DND-41 (cell line): ENCODE measurements at regions not wholly inside any gene's neighbourhood (a gene's known extent, or its start where the extent isn't known, plus 50 kb on each side); places are given as distances from the start of the nearest gene placed in this dataset.

Source experiments
- ATAC-seq: fragments of 200-7000 bp; cut with Tn5 transposase; 3 replicates; pipeline ENCODE4 v1.9.1; 2021; ENCODE audit warnings: low read depth; ENCODE audit not compliant: insufficient read depth
- DNase-seq: peaks from one replicate; pipeline ENCODE4 v3.0.0-alpha.2; 2020
- H2AFZ ChIP-seq: 2 replicates; pipeline ENCODE4 v1.6.0; 2012; ENCODE audit warnings: low read depth, low read length
- H3K27ac ChIP-seq: 2 replicates; pipeline ENCODE4 v1.5.1; 2012; ENCODE audit warnings: low read length, inconsistent platforms
- H3K27me3 ChIP-seq: fragments of 200-600 bp; sonication (generic); 2 replicates; pipeline ENCODE4 v1.6.0; 2012; ENCODE audit warnings: low read length, mild to moderate bottlenecking, inconsistent platforms; ENCODE audit not compliant: insufficient read depth, poor library complexity
- H3K36me3 ChIP-seq: 2 replicates; pipeline ENCODE4 v1.5.1; 2012; ENCODE audit warnings: low read length, inconsistent platforms; ENCODE audit not compliant: insufficient read depth
- H3K4me1 ChIP-seq: 2 replicates; pipeline ENCODE4 v1.5.1; 2012; ENCODE audit warnings: mild to moderate bottlenecking, low read length; ENCODE audit not compliant: insufficient read depth
- H3K4me2 ChIP-seq: 2 replicates; pipeline ENCODE4 v1.6.0; 2012; ENCODE audit warnings: mild to moderate bottlenecking, moderate library complexity, low read length, inconsistent platforms; ENCODE audit not compliant: insufficient read depth
- H3K4me3 ChIP-seq, 2 experiments: fragments of 200-600 bp in 1 of 2; shearing (Covaris generic) in 1 of 2; 2 replicates each; pipeline ENCODE4 v1.5.1; 2012 to 2016; ENCODE audit warnings: inconsistent platforms in 2 of 2, low read length in 2 of 2, mild to moderate bottlenecking in 2 of 2, low read depth in 1 of 2, moderate library complexity in 1 of 2
- H3K79me2 ChIP-seq: 2 replicates; pipeline ENCODE4 v1.6.0; 2012; ENCODE audit warnings: low read length, inconsistent platforms; ENCODE audit not compliant: insufficient read depth
- H3K9ac ChIP-seq: 2 replicates; pipeline ENCODE4 v1.6.0; 2012; ENCODE audit warnings: low read depth, mild to moderate bottlenecking, inconsistent platforms, low read length, moderate library complexity
- H3K9me3 ChIP-seq: 2 replicates; pipeline ENCODE4 v1.5.1; 2012; ENCODE audit warnings: low read length, moderate library complexity, mild to moderate bottlenecking, inconsistent platforms; ENCODE audit not compliant: insufficient read depth, severe bottlenecking
- H4K20me1 ChIP-seq: 2 replicates; pipeline ENCODE4 v1.6.0; 2012; ENCODE audit warnings: low read length; ENCODE audit not compliant: insufficient read depth
- CTCF ChIP-seq: IDR thresholded peaks from 2 replicates; pipeline ENCODE4 v1.5.1; 2012; ENCODE audit warnings: borderline replicate concordance, low read length, moderate library complexity, mild to moderate bottlenecking; ENCODE audit not compliant: poor library complexity, severe bottlenecking; ENCODE audit errors: extremely low read depth
- EZH2 ChIP-seq: IDR thresholded peaks from 3 replicates; pipeline ENCODE4 v1.6.1; 2012; ENCODE audit warnings: borderline replicate concordance, low read depth, mild to moderate bottlenecking, moderate library complexity, low read length, inconsistent platforms; ENCODE audit not compliant: severe bottlenecking

GRCh38 chr6:167757821-167758220, 68.9 kb upstream of the AFDN start:
- Histone ChIP-seq H3K9me3 (no peaks in the 10 kb centered on the region), H4K20me1 (no peaks in the 10 kb centered on the region), H2AFZ (no peak overlapping the region), H3K27ac (no peak overlapping the region), H3K27me3 (no peaks in the 10 kb centered on the region), H3K4me1 (no peaks in the 10 kb centered on the region), H3K4me3 (no peak overlapping the region), H3K9ac (no peak overlapping the region), H3K4me2 (no peak overlapping the region), H3K36me3 (no peaks in the 10 kb centered on the region), H3K79me2 (no peaks in the 10 kb centered on the region)
- TF ChIP-seq EZH2 (no peak), CTCF (no peak)
- ATAC-seq (no peak), DNase-seq (no peak)

- Histone ChIP-seq H2AFZ (no peak overlapping the region), H3K79me2 (no peaks in the 10 kb centered on the region), H3K27me3 (no peaks in the 10 kb centered on the region), H3K4me3 (no peak overlapping the region), H3K36me3 (no peaks in the 10 kb centered on the region), H3K27ac (no peak overlapping the region), H3K4me1 (no peaks in the 10 kb centered on the region), H3K9ac (no peak overlapping the region), H3K4me2 (no peak overlapping the region), H4K20me1 (no peaks in the 10 kb centered on the region), H3K9me3 (no peaks in the 10 kb centered on the region)
- ATAC-seq: no peak
- TF ChIP-seq CTCF (no peak), EZH2 (no peak)
- no peak for DNase-seq
Observed at GRCh38 chr6:167758309-167759023, 68.2 kb upstream of the AFDN start.

- no peak for ATAC-seq
- no peaks in the 10 kb centered on the region for H3K4me1 ChIP-seq
- no peaks in the 10 kb centered on the region for H3K36me3 ChIP-seq
- no peak for DNase-seq
- H3K4me2 ChIP-seq: no peak overlapping the region
- H4K20me1 ChIP-seq: no peaks in the 10 kb centered on the region
- no peak for TF ChIP-seq EZH2
- TF ChIP-seq CTCF: no peak
- no peak overlapping the region for H3K27ac ChIP-seq
- no peaks in the 10 kb centered on the region for H3K27me3 ChIP-seq
- no peak overlapping the region for H2AFZ ChIP-seq
- H3K4me3 ChIP-seq: no peak overlapping the region
- H3K9me3 ChIP-seq: no peaks in the 10 kb centered on the region
- H3K79me2 ChIP-seq: no peaks in the 10 kb centered on the region
- no peak overlapping the region for H3K9ac ChIP-seq
Observed at GRCh38 chr6:167759206-167759605, 67.5 kb upstream of the AFDN start.

- Histone ChIP-seq H3K4me2 (no peak overlapping the region), H3K4me3 (no peak overlapping the region), H3K27me3 (no peaks in the 10 kb centered on the region), H3K9ac (no peak overlapping the region), H4K20me1 (no peaks in the 10 kb centered on the region), H3K9me3 (no peaks in the 10 kb centered on the region), H3K36me3 (no peaks in the 10 kb centered on the region), H3K4me1 (no peaks in the 10 kb centered on the region), H2AFZ (no peak overlapping the region), H3K79me2 (no peaks in the 10 kb centered on the region), H3K27ac (no peak overlapping the region)
- ATAC-seq (no peak), DNase-seq (no peak)
- TF ChIP-seq CTCF (no peak), EZH2 (no peak)
Observed at GRCh38 chr6:167759912-167760311, 66.8 kb upstream of the AFDN start.
